GM23338 (cell line): ENCODE measurements at regions not wholly inside any gene's neighbourhood (a gene's known extent, or its start where the extent isn't known, plus 50 kb on each side); places are given as distances from the start of the nearest gene placed in this dataset.

ENCODE experiments used
- ATAC-seq: fragments of 200-7000 bp; cut with Tn5 transposase; 3 replicates; pipeline ENCODE4 v1.9.1; 2020
- DNase-seq: peaks from one replicate; pipeline ENCODE4 v3.0.0-alpha.2; 2015; ENCODE audit warnings: low spot score
- H2AFZ ChIP-seq: fragments of 200-600 bp; sonication (generic); 2 replicates; pipeline ENCODE4 v1.8.0; 2016; ENCODE audit warnings: antibody characterized with exemption, mild to moderate bottlenecking, moderate library complexity
- H3F3A ChIP-seq: fragments of 200-600 bp; sonication (generic); replicated peaks from 2 replicates; pipeline ENCODE4 v1.8.0; 2017; ENCODE audit warnings: antibody characterized with exemption, mixed run types, low read depth
- H3K27ac ChIP-seq: fragments of 200-600 bp; sonication (generic); 2 replicates; pipeline ENCODE4 v1.6.1; 2016; ENCODE audit warnings: low read depth
- H3K27me3 ChIP-seq: fragments of 200-600 bp; sonication (generic); 2 replicates; pipeline ENCODE4 v1.8.0; 2016; ENCODE audit warnings: mild to moderate bottlenecking, mixed run types, moderate library complexity; ENCODE audit not compliant: insufficient read depth
- H3K36me3 ChIP-seq: fragments of 200-600 bp; sonication (generic); 2 replicates; pipeline ENCODE4 v1.8.0; 2016; ENCODE audit warnings: mild to moderate bottlenecking; ENCODE audit not compliant: insufficient read depth
- H3K4me1 ChIP-seq: fragments of 200-600 bp; sonication (generic); 2 replicates; pipeline ENCODE4 v1.8.0; 2016; ENCODE audit warnings: mild to moderate bottlenecking, moderate library complexity; ENCODE audit not compliant: insufficient read depth
- H3K4me2 ChIP-seq: fragments of 200-600 bp; sonication (generic); 2 replicates; pipeline ENCODE4 v1.7.1; 2017; ENCODE audit warnings: mixed run types
- H3K4me3 ChIP-seq: fragments of 200-600 bp; sonication (generic); 2 replicates; pipeline ENCODE4 v1.6.1; 2016; ENCODE audit warnings: mixed run types
- H3K79me2 ChIP-seq: fragments of 200-600 bp; sonication (generic); replicated peaks from 2 replicates; pipeline ENCODE4 v1.8.0; 2017; ENCODE audit warnings: mild to moderate bottlenecking; ENCODE audit not compliant: insufficient read depth
- H3K9me2 ChIP-seq: fragments of 200-600 bp; sonication (generic); 2 replicates; pipeline ENCODE4 v1.8.0; 2017; ENCODE audit not compliant: insufficient read depth
- H4K20me1 ChIP-seq: fragments of 200-600 bp; sonication (generic); replicated peaks from 2 replicates; pipeline ENCODE4 v1.8.0; 2017; ENCODE audit warnings: mild to moderate bottlenecking; ENCODE audit not compliant: insufficient read depth
- H3K27ac Mint-ChIP-seq: 2 replicates; pipeline ENCODE4 v1.8.0; 2020; ENCODE audit warnings: inconsistent platforms, mild to moderate bottlenecking, moderate library complexity, mixed read lengths
- H3K27me3 Mint-ChIP-seq: 3 replicates; pipeline ENCODE4 v1.8.0; 2022; ENCODE audit warnings: low read depth, mild to moderate bottlenecking, moderate library complexity, mixed read lengths, inconsistent platforms; ENCODE audit not compliant: insufficient read depth, poor library complexity
- H3K36me3 Mint-ChIP-seq: 3 replicates; pipeline ENCODE4 v1.8.0; 2021; ENCODE audit warnings: low read depth, mild to moderate bottlenecking, inconsistent platforms, moderate library complexity, mixed read lengths
- H3K4me1 Mint-ChIP-seq: 3 replicates; pipeline ENCODE4 v1.8.0; 2020; ENCODE audit warnings: mild to moderate bottlenecking, inconsistent platforms, mixed read lengths
- H3K4me3 Mint-ChIP-seq: 3 replicates; pipeline ENCODE4 v1.8.0; 2021; ENCODE audit warnings: moderate library complexity, mild to moderate bottlenecking, inconsistent platforms, mixed read lengths
- H3K9me3 Mint-ChIP-seq: 3 replicates; pipeline ENCODE4 v1.8.0; 2020; ENCODE audit warnings: moderate library complexity, mild to moderate bottlenecking, inconsistent platforms, mixed read lengths
- CREB1 ChIP-seq: fragments of 250-450 bp; sonication (Bioruptor Pico); IDR thresholded peaks from 2 replicates; pipeline ENCODE4 v1.5.0; 2020; ENCODE audit warnings: low read depth, mild to moderate bottlenecking, moderate library complexity
- EZH2 ChIP-seq: fragments of 200-600 bp; sonication (generic); IDR thresholded peaks from one replicate; pipeline ENCODE4 v1.8.0; 2017; ENCODE audit warnings: antibody characterized with exemption, mild to moderate bottlenecking, low read depth; ENCODE audit not compliant: unreplicated experiment
- EZH2phosphoT487 ChIP-seq: fragments of 200-600 bp; sonication (generic); IDR thresholded peaks from one replicate; pipeline ENCODE4 v1.8.1; 2018; ENCODE audit warnings: antibody characterized with exemption; ENCODE audit not compliant: unreplicated experiment
- NANOG ChIP-seq: IDR thresholded peaks from 2 replicates; pipeline ENCODE4 v1.6.1; 2016; ENCODE audit warnings: antibody characterized with exemption, borderline replicate concordance
- TF ChIP-seq, protein P1 (sequence below): fragments of 250-450 bp; sonication (Bioruptor Pico); IDR thresholded peaks from 2 replicates; pipeline ENCODE4 v1.5.0; 2020; ENCODE audit warnings: mild to moderate bottlenecking, moderate library complexity

GRCh38 chr1:81071072-81071858 is 729.5 kb upstream of the ADGRL2 start:
- H3K27me3 Mint-ChIP-seq = no peaks in the 10 kb centered on the region
- Histone ChIP-seq H2AFZ (no peak overlapping the region), H3K36me3 (no peaks in the 10 kb centered on the region), H3F3A (no peaks in the 10 kb centered on the region), H3K9me2 (peaks cover 6% of the 10 kb centered on the region; the same call in 1 of the 2 replicates), H3K79me2 (no peaks in the 10 kb centered on the region), H3K27ac (no peak overlapping the region), H4K20me1 (no peaks in the 10 kb centered on the region), H3K4me2 (no peak overlapping the region), H3K27me3 (no peaks in the 10 kb centered on the region), H3K4me1 (peaks cover 11% of the 10 kb centered on the region), H3K4me3 (no peak overlapping the region)
- no peak for DNase-seq
- no peak overlapping the region for H3K4me3 Mint-ChIP-seq
- H3K9me3 Mint-ChIP-seq = no peaks in the 10 kb centered on the region; the same call in 2 of the 3 replicates
- no peaks in the 10 kb centered on the region for H3K36me3 Mint-ChIP-seq
- peak overlapping the region; percentile 4; the same call in 1 of the 2 replicates for H3K27ac Mint-ChIP-seq
- ATAC-seq = no peak
- TF ChIP-seq EZH2 (no peak), CREB1 (CRISPR knock-in tag) (no peak), EZH2phosphoT487 (no peak)
- TF ChIP-seq, protein P1, sequence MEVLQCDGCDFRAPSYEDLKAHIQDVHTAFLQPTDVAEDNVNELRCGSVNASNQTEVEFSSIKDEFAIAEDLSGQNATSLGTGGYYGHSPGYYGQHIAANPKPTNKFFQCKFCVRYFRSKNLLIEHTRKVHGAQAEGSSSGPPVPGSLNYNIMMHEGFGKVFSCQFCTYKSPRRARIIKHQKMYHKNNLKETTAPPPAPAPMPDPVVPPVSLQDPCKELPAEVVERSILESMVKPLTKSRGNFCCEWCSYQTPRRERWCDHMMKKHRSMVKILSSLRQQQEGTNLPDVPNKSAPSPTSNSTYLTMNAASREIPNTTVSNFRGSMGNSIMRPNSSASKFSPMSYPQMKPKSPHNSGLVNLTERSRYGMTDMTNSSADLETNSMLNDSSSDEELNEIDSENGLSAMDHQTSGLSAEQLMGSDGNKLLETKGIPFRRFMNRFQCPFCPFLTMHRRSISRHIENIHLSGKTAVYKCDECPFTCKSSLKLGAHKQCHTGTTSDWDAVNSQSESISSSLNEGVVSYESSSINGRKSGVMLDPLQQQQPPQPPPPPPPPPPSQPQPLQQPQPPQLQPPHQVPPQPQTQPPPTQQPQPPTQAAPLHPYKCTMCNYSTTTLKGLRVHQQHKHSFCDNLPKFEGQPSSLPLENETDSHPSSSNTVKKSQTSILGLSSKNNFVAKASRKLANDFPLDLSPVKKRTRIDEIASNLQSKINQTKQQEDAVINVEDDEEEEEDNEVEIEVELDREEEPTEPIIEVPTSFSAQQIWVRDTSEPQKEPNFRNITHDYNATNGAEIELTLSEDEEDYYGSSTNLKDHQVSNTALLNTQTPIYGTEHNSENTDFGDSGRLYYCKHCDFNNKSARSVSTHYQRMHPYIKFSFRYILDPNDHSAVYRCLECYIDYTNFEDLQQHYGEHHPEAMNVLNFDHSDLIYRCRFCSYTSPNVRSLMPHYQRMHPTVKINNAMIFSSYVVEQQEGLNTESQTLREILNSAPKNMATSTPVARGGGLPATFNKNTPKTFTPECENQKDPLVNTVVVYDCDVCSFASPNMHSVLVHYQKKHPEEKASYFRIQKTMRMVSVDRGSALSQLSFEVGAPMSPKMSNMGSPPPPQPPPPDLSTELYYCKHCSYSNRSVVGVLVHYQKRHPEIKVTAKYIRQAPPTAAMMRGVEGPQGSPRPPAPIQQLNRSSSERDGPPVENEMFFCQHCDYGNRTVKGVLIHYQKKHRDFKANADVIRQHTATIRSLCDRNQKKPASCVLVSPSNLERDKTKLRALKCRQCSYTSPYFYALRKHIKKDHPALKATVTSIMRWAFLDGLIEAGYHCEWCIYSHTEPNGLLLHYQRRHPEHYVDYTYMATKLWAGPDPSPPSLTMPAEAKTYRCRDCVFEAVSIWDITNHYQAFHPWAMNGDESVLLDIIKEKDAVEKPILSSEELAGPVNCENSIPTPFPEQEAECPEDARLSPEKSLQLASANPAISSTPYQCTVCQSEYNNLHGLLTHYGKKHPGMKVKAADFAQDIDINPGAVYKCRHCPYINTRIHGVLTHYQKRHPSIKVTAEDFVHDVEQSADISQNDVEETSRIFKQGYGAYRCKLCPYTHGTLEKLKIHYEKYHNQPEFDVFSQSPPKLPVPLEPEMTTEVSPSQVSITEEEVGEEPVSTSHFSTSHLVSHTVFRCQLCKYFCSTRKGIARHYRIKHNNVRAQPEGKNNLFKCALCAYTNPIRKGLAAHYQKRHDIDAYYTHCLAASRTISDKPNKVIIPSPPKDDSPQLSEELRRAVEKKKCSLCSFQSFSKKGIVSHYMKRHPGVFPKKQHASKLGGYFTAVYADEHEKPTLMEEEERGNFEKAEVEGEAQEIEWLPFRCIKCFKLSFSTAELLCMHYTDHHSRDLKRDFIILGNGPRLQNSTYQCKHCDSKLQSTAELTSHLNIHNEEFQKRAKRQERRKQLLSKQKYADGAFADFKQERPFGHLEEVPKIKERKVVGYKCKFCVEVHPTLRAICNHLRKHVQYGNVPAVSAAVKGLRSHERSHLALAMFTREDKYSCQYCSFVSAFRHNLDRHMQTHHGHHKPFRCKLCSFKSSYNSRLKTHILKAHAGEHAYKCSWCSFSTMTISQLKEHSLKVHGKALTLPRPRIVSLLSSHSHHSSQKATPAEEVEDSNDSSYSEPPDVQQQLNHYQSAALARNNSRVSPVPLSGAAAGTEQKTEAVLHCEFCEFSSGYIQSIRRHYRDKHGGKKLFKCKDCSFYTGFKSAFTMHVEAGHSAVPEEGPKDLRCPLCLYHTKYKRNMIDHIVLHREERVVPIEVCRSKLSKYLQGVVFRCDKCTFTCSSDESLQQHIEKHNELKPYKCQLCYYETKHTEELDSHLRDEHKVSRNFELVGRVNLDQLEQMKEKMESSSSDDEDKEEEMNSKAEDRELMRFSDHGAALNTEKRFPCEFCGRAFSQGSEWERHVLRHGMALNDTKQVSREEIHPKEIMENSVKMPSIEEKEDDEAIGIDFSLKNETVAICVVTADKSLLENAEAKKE = no peak
- peaks cover 20% of the 10 kb centered on the region for H3K4me1 Mint-ChIP-seq

DNA sequence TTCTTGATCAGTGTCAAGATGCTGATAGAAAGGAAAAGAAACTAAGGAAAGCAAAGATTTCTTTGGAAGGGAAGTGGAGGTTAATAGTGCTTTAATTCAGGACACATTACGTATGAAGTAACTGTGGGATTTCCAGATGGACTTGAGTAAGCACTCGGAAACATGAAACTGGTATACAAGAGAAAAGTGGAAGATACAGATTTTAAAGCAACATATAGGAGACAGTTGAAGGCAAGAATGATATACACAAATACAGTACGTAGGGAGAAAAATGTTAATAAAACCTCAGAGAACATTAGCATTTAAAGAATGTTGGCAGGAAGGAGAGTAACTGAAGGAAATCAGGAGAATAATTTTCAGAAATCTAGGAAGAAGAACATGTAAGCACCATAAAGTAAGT is 730.9 kb upstream of the ADGRL2 start:
- no peak for DNase-seq
- Histone ChIP-seq H3K9me2 (peaks cover 6% of the 10 kb centered on the region; the same call in 1 of the 2 replicates), H2AFZ (no peak overlapping the region), H3K4me3 (no peak overlapping the region), H3K27ac (no peak overlapping the region), H3K79me2 (no peaks in the 10 kb centered on the region), H3K27me3 (no peaks in the 10 kb centered on the region), H3K4me1 (peaks cover 21% of the 10 kb centered on the region), H3K4me2 (no peak overlapping the region), H4K20me1 (no peaks in the 10 kb centered on the region), H3K36me3 (no peaks in the 10 kb centered on the region), H3F3A (no peaks in the 10 kb centered on the region)
- no peak for ATAC-seq
- H3K27me3 Mint-ChIP-seq = no peaks in the 10 kb centered on the region
- H3K4me1 Mint-ChIP-seq = peaks cover 24% of the 10 kb centered on the region
- H3K27ac Mint-ChIP-seq = no peak overlapping the region
- no peaks in the 10 kb centered on the region for H3K9me3 Mint-ChIP-seq
- H3K4me3 Mint-ChIP-seq = no peak overlapping the region
- H3K36me3 Mint-ChIP-seq = no peaks in the 10 kb centered on the region
- TF ChIP-seq NANOG = no peak
- TF ChIP-seq, protein P1 = no peak
